Hindlimb muscle (tissue), 1 donor: ENCODE measurements at regions not wholly inside any gene's neighbourhood (a gene's known extent, or its start where the extent isn't known, plus 50 kb on each side); places are given as distances from the start of the nearest gene placed in this dataset.

Source experiments
- DNase-seq: peaks from one replicate; pipeline ENCODE4 v3.0.0-alpha.2; 2013

DNA sequence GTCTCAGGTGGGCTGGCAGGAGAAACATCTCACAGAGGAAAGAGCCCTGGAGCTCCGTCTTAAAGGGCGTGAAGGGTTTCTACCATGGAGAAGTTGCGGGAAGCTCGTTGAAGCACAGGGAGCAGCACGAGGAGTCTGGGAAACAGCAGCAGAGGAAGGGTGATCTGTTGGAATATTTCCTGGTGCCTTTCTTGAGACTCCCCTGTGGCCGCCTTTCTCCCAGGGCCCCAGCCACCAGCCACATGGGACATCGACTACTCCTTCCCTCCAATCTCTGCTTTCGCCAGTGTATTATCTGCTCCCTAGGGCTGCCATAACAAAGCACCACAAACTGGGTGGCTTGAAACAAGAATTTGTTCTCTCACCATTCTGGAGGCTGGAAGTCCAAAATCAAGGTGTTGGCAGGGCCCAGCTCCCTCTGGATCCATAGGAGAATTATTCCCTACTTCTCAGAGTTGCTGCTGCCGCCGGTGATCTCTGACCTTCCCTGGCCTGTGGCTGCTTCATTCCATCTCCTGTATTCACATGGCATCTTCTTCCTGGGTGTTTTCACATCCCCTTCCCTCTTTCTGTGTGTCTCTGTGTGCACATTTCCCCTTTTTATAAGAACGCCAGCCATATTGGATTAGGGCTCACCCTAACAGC is 152.8 kb upstream of the GSC start:
- no peak for DNase-seq

DNA sequence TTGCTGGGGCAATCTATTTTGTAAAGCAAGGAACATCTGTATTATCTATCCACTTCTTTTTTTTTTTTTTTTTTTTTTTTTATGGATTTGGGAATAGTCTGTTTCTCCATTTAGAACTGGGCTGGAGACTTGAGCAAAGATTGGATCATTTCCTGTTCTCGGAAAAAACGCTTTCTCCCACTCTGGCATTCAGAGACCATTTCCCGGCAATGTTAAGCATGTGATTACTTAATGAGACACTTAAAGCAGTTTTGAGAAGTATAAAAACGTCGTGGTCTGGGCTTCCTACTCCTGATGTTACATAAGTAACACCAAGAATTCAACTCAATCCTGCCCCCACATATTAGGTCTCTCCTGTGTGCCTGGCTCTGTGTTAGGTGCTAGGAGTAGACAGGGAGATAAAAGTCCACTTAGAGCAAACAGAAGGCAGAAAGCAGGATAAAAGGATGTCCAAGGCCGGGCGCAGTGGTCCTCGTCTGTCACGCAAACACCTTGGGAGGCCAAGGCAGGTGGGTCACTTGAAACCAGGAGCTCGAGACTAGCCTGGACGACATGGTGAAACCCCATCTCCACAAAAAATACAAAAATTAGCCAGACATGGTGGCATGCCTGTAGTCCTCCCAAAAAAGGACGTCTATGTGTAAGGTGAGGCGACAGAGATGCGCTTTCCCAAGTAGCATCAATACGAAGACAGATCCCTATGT is 152.1 kb upstream of the GSC start:
- peak; percentile 75 for DNase-seq

DNA sequence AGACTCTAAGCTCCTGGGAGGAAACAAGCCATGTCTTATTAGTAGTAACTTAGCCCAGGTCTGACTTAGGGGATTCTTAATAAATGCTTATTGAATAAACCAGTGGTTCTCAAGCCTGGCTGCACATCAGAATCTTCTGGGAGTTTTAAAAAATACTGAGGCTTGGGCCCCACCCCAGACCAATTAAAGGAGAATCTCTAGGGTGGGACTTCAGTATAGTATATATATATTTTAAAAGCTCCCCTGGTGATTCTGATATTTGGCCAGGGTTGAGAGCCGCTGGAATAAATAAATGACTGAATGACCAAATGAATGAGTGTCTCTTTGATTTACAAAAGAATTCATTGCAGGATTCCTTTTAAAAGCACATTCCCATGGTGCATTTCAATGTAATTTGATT is 151.5 kb upstream of the GSC start:
- no peak for DNase-seq

DNA sequence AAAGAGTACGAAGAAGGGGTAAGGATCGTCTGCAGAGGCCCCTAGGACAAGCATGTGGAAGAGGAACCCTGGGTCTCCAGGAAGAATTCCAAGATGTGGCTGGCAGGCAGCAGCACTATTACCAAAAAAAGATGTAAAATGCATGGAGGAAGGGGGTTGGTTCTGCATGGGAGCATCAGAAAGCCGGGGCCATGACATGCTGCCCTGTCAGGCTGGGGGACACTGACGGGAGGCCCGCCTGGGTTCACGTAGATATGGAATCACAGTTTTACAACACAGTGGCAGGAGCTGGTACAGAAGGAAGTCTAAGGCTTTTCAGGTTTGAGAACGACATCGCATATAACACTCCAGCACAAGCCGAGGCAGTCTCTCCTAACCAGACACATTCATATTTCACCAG is 150.0 kb upstream of the GSC start:
- no peak for DNase-seq

DNA sequence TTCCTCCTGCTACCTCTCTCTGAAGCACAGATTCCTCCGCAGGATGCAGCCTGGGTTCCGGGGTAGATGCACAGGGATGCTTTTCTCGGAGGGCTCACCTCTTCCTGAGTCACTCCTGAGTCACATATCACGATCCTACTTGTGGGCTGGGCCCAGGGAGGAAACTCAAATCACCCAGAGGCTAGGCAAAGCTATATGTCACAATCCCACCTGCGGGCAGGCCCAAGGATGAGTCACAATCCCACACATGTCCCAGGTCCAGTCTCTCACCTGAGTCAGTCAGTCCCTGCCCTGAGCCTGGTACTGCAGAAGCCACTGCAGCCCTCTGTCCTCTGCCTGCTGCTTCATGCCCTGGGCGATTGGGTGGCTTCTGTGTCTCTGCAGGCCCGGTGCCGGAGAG is 149.0 kb upstream of the GSC start:
- no peak for DNase-seq

DNA sequence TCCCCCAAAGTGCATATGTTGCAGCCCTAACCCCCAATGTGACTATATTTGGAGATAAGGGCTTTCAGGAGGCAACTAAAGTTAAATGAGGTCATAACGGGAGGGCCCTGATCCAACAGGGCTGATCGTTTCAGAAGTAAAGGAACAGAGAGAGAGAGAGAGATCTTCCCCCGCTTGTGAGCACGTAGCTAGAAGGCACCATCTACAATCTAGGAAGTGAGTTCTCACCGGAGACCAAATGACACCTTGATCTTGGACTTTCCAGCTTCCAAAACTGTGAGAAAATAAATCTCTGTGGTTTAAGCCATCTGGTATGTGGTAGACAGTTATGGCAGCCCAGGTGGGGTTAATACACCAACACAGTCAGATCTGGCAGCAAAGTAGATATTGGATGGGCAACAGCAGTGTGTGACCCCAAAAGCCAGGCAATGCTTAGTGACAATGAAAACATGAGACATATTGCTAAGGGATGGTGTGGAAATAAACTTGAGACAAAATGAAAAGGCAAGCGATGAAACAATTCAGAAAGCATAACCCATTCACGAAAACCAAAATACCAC is 147.2 kb upstream of the GSC start:
- no peak for DNase-seq

DNA sequence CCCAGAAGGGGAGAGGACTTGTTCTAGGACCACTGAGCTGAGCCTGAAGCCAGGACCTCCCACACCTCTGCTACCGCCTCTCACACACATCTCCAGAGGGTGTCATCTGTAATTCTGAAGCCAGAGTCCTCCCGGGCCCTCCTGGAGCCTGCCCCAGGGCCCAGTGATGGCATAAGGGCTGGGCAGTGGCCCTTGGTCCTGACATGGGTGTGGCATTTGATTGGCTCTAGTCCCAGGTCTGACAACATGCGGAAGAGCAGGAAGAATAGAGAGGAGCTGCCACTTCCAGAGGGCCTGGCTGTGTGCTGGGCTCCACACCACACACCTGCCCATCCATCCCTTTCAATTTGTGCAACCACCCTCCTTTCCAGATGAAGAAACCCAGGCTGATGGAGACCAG is 144.3 kb upstream of the GSC start:
- no peak for DNase-seq

DNA sequence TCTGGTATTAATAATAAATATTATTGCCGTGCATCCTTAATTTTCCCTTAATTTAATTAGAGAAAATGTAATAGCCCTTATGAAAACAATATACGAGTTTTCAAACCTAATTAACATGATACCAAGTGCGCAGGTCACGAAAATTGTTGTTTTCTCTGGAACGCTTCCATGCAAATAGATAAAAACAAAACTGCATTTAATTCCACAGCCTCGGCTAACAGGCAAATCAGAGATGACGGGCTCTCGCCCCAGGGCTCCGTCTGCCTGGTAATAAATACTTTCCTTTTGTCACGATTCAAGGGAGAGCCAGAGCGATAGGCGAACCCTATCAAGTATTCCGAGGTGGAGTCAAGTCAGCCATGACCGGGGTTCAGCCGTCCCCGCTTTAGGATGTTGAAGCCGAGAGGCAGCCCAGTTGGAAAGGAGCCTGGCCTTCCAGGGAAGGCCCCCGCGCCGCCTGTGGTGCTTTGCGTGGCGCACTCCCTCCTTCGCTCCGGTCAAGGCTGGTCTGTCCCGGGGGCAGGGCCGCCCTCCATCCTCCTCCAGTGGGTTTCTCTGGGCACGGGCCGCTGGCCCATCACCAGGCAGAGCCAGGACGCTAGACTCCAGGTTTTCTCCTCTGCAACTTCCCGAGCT is 137.8 kb upstream of the GSC start:
- no peak for DNase-seq

DNA sequence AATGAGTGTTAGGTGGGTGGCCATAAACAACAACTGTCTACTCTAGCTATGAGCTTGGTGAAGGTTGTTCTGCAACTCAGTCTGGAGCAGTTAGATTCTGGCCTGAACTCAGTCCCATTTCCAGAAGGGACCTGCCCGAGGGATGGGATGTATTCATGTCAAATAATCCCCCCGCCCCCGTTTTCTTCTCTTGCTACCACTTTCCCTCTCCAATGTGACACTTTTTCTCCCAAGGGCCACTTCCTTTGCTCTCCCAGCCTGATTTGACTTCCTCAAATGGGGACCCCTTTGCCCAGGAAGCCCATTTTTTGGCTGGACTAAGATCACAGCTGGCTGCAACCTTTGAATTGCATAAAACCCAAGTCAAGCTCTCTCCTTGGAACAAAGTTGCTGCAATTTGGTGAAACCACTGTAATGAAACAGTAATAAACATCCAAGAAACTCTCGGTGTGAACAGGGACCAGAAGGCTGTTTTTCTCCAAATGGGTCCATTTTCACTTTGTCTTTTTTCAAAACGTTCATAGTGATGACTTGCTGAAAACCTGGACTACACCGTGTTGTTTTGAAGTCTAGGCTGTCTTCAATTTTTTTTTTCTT is 137.2 kb upstream of the GSC start:
- no peak for DNase-seq

DNA sequence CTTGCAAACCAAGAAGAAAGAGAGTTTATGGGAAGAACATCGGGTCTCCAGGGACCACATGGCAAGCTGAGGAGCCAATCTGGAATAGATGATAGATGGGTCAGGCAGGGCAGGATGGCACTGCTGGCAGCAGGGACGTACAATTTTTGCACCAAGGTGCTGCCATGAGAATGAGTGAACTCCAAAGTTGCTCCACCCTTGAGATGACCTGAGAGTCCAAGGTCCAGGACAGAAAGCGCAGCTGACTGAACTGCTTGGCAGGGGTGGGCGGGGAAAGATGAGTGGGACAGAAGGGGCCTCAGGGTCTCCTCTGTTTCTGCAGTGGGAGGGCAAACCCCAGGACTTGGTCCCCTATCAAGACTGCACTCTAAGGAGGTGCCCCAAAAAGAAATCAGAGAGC is 136.7 kb upstream of the GSC start:
- DNase-seq = no peak

DNA sequence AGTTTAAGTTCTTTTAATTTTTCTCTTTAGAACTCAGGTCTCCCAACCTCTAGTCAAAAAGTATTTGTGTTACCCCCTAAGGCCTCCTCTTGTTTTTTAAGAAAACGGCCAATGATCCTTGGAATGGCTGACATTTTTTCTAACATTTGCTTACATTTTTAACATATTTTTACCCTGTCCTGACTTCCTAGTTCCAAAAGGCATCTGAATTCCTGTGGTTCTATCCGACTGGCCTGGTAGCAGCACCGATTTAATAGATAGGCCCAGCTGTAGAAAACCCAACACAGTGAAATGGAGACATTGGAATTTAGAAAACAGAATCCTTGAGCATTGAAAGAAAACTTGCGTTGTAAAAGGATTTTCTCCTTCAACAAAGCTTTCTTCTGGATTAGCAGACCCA is 134.7 kb upstream of the GSC start:
- no peak for DNase-seq

DNA sequence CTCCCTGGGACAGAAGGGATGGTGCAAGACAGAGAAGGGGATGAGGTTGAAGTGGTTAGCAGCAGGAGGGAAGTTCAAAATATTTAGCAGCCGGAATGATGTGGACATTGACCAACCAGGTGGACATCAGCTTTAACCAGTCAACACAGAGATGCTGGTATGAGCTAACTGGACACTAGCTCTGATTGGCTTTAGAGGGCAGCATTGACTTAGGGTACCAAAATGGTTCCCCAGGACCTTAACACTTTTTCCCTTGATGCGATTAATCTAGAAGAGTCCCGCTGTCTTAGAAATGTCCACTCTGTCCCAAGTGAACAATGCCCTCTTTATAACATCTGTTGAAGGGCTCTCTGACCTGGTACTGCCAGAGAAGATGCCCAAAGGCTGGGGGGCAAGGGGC is 134.0 kb upstream of the GSC start:
- no peak for DNase-seq

DNA sequence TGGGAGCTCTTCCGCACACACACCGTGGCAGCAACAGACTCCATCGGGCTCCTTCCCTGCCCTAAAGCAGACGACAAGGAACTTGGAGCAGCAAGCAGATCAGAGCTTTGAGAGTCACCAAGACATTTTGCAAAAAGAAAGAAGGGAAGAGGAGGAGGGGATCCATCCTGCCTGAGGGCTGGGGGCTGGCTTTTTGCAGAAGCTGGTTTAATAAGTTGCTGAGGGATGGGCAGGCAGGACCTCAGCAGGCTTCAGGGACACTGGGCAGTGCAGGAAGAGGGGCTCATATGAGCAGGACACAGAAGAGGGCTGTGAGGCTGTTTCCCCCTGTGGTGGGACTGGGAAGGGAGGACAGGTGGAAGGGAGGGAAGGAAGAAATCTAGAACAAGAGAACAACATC is 133.4 kb upstream of the GSC start:
- no peak for DNase-seq

DNA sequence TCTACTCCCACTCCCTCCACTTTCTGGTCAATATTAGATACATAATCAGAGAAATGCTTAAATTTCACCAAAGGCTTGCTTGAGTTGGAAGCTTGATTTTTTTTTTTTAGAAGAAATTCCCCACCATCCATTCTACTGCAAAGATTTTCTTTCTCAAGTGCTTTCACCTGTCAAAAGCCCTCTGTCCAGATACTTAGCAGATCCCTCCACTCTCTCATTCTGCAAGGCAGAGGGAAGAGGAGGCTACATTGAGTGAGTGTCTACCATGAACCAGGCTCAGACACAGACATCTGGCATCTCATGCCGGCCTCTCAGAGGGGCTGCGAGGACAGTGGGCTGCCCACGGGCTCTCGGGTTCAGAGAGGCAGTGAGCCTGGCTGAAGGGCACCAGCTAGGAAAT is 127.6 kb upstream of the GSC start:
- no peak for DNase-seq

DNA sequence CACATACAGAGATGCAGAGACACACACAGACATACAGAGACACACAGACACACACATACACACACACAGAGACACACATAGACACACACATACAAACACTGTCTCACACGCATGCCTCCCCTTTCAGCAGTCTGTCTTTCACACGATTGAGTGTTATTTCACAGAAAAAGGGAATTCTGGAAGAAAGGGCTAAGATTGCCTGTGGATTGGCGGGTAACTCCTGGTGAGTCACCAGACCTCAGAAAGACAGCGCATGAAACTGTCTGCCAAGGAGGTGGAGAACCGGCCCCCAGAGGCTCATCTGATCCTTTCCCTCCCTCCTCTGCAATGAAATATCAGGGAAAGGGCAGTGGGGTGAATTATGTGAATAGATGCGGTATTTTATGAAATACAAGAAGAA is 127.2 kb upstream of the GSC start:
- no peak for DNase-seq

DNA sequence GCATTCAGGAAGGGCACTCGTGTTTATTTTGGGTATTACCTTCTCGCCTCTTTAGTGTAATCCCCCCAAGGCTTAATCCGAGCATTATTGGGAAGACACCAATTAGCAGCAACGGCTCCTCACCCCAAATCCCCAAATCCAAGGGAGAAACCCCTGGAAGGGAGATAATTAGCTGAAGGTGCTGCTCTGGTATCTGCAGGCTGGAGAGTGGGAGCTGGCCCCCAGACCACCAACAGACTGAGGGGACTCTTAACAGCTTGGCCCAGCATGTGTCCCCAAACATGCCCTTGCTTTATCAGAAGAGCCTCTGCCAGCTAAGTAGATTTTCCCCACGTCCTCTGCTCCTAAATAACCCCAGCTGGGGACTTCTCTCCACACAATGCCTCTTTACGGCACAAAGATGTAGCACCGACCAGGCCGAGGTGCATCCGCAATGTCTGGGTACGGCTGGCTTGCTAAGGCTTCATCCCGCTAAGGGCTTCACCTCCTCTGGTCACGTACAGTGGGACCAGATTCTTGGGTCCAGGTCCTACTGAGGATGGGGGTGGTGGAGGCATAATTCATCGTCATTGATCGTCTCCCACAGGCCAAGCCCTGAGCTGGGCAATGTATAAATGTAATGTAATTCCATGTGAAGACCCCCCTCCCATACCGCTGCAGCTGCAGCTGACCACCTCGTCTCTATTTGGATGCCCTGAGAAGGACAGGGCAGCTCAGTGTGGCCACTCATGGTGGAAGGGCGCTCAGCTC is 123.7 kb upstream of the GSC start:
- DNase-seq = no peak

DNA sequence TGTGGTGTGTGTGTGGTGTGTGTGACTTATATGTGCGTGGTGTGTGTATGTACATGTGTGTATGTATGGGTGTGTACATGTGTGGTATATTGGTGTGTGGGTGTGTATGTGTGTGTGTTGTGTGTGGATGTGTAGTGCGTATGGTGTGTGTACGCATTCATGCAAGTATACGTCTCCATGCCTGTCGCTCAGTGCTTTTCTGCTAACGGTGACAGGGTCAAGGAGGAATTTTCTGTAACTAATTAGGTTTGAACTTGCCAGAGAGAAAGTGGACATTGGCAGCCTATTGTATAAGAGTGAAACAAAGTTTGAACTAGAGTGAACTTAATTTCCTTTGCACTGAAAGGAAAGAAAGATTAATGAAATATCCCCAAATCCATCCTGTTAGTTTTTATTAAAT is 120.9 kb upstream of the GSC start:
- no peak for DNase-seq

DNA sequence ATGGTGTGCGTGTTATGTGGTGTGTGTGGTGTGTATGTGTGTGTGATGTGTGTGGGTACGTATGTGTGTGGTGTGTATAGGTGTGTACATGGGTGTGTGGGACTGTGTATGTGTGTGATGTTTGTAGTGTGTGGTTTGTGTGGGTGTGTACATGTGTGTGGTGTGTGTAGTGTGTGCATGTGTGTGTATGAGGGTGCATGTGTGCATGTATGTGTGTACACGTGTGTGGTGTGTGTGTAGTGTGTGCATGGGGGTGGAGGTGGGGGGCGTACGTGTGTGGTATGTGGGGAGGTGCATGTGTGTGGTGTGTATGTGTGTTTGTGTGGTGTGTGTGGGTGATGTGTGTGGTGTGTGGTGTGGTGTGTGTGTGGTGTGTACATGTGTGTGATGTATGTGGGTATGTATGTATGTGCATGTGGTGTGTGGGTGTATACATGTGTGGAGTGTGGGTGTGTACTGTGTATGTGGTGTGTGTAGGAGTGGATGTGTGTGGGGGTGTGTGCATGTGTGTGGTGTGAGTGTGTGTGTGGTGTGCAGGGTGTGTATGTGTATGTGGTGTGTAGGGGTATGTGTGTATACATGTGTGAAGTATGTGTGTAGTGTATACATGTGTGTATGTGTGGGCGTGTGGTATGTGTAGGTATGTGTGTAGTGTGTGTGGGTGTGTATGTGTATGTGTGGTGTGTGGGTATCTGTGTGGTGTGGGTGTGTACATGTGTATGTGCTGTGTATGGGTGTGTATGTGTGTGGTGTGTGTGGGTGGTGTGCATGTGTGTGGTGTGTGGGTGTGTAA is 119.8 kb upstream of the GSC start:
- no peak for DNase-seq

DNA sequence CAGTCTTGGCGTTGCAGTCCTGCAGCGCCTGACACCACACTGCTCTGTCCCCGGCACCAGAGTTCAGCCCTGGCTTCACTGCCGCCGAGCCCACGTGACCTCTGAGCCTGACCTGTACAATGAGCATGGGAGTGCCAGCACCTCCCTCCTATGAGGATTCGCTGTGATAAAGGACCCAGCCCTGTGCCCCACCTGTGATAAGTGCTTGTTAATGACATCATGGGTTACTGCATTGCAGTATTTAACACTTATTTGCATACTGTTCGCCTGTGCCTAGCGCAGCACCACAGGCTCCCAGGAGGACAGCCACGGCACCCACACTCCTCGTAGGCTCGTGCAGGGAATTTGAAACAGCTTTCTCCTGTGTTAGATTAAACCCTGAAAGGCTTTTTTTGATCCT is 118.2 kb upstream of the GSC start:
- DNase-seq = no peak

DNA sequence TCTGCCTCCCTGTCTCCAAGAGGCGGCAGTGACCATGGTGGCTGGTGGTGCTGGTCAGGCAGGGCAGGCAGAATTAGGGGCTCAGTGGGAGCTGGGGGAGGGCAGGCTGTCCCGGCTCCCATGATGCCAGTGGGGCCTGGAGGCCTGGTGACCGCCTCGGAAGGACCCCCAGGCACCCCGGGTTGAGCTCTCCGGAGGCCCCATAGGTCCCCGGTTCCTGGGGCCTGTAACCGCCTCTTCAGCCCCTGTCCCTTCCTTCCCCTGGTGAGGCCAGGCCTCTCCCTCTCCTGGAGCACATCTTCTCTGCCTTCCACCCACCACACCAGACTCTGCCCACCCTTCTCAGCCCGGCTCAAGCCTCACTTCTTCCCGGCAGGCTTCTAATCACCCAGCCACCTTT is 117.7 kb upstream of the GSC start:
- DNase-seq = no peak

DNA sequence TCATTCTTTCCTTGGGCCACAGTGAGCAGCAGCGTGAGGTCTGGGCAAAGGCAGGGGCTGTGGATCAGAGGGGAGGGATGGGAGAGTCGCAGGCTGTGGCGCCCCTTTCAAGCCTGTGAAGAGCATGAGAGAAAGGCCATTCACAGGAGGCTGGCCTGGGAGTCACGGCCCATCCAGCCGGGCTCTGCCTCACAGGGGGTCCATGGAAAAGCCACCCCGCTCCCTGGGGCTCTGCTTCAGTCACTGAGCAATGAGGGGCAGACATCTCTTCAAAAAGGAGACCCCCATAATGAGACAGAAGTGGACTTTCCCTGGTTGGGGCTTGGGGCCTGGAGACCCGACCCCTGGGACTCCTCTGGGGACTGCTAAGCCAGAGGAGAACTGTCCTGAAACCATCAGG is 117.0 kb upstream of the GSC start:
- DNase-seq = no peak
